Endothelial cell (in vitro differentiated cells): ENCODE measurements at regions not wholly inside any gene's neighbourhood (a gene's known extent, or its start where the extent isn't known, plus 50 kb on each side); places are given as distances from the start of the nearest gene placed in this dataset.

Source experiments
- DNase-seq: peaks from one replicate; pipeline ENCODE4 v3.0.0; 2021; ENCODE audit warnings: low spot score
- H3K27ac Mint-ChIP-seq: one replicate; pipeline ENCODE4 v1.8.0; 2021; ENCODE audit warnings: mixed read lengths, inconsistent platforms; ENCODE audit not compliant: unreplicated experiment
- H3K27me3 Mint-ChIP-seq: one replicate; pipeline ENCODE4 v1.8.0; 2021; ENCODE audit warnings: mild to moderate bottlenecking, moderate library complexity, mixed read lengths, inconsistent platforms; ENCODE audit not compliant: unreplicated experiment
- H3K36me3 Mint-ChIP-seq: one replicate; pipeline ENCODE4 v1.8.0; 2021; ENCODE audit warnings: mild to moderate bottlenecking, low read depth, mixed read lengths, inconsistent platforms; ENCODE audit not compliant: unreplicated experiment
- H3K4me1 Mint-ChIP-seq: one replicate; pipeline ENCODE4 v1.8.0; 2021; ENCODE audit warnings: mild to moderate bottlenecking, mixed read lengths, inconsistent platforms; ENCODE audit not compliant: unreplicated experiment
- H3K4me3 Mint-ChIP-seq: one replicate; pipeline ENCODE4 v1.8.0; 2021; ENCODE audit warnings: mild to moderate bottlenecking, mixed read lengths, inconsistent platforms; ENCODE audit not compliant: unreplicated experiment
- H3K9me3 Mint-ChIP-seq: one replicate; pipeline ENCODE4 v1.8.0; 2021; ENCODE audit warnings: mixed read lengths, inconsistent platforms; ENCODE audit not compliant: unreplicated experiment
- TF ChIP-seq, protein P1 (sequence below): fragments of 200-600 bp; sonication (generic); IDR thresholded peaks from one replicate; pipeline ENCODE4 v1.5.0; 2021; ENCODE audit warnings: antibody characterized with exemption; ENCODE audit not compliant: unreplicated experiment

- no peak for DNase-seq
- Mint-ChIP-seq H3K36me3 (no peaks in the 10 kb centered on the region), H3K4me3 (no peak overlapping the region), H3K27me3 (no peaks in the 10 kb centered on the region), H3K27ac (no peak overlapping the region), H3K9me3 (no peaks in the 10 kb centered on the region), H3K4me1 (peaks cover 3% of the 10 kb centered on the region)
- TF ChIP-seq, protein P1, sequence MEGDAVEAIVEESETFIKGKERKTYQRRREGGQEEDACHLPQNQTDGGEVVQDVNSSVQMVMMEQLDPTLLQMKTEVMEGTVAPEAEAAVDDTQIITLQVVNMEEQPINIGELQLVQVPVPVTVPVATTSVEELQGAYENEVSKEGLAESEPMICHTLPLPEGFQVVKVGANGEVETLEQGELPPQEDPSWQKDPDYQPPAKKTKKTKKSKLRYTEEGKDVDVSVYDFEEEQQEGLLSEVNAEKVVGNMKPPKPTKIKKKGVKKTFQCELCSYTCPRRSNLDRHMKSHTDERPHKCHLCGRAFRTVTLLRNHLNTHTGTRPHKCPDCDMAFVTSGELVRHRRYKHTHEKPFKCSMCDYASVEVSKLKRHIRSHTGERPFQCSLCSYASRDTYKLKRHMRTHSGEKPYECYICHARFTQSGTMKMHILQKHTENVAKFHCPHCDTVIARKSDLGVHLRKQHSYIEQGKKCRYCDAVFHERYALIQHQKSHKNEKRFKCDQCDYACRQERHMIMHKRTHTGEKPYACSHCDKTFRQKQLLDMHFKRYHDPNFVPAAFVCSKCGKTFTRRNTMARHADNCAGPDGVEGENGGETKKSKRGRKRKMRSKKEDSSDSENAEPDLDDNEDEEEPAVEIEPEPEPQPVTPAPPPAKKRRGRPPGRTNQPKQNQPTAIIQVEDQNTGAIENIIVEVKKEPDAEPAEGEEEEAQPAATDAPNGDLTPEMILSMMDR: no peak
Measured at GRCh38 chr6:1068068-1068467, 243.8 kb upstream of the FOXQ1 start.

DNA sequence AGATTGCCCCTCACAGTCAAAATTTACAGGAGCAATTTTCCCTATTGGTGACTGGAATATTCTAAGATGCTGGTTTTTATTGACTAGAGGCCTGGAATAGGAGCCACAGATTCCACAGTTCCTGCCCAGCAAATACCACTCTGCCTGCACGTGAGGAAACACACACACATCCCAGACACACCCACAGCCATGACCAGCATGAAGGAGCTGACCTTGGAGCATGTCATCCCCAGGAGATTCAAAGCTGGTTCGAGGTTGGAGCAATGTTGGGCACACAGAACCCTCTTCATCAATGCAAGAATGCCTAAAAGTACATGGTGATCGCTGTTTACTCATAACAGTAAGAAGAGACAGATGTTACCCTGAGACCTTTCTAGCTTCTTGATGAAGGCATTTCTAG lies 244.6 kb upstream of the FOXQ1 start:
- Mint-ChIP-seq H3K4me3 (no peak overlapping the region), H3K27ac (no peak overlapping the region), H3K4me1 (peaks cover 3% of the 10 kb centered on the region), H3K27me3 (no peaks in the 10 kb centered on the region), H3K9me3 (no peaks in the 10 kb centered on the region), H3K36me3 (no peaks in the 10 kb centered on the region)
- DNase-seq: no peak
- TF ChIP-seq, protein P1: no peak

GRCh38 chr6:1066449-1067090 lies 245.3 kb upstream of the FOXQ1 start:
- no peak overlapping the region for H3K4me3 Mint-ChIP-seq
- TF ChIP-seq, protein P1: no peak
- no peaks in the 10 kb centered on the region for H3K9me3 Mint-ChIP-seq
- no peaks in the 10 kb centered on the region for H3K27me3 Mint-ChIP-seq
- no peak overlapping the region for H3K27ac Mint-ChIP-seq
- no peak for DNase-seq
- peaks cover 3% of the 10 kb centered on the region for H3K4me1 Mint-ChIP-seq
- no peaks in the 10 kb centered on the region for H3K36me3 Mint-ChIP-seq

DNA sequence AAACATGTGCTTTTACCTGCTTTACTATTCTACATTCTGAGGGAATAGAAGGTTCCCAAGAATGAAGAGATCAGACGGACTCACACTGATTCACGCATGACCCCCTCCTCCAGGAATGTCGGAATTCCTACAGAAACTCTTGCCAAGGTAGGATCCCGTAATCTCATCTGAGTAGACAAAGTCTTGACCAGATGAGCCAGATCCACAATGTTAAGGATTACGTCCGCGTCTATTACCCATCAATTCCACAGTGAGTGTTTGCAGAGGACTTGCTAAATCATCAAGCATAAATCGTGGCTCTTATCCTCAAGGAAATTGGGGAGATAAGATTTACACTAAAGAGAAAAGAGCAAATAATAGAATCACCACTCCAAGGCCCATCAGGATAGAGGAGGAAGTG lies 245.9 kb upstream of the FOXQ1 start:
- Mint-ChIP-seq H3K9me3 (no peaks in the 10 kb centered on the region), H3K4me3 (no peak overlapping the region), H3K36me3 (no peaks in the 10 kb centered on the region), H3K27me3 (no peaks in the 10 kb centered on the region), H3K27ac (no peak overlapping the region), H3K4me1 (peaks cover 3% of the 10 kb centered on the region)
- no peak for DNase-seq
- TF ChIP-seq, protein P1: no peak

GRCh38 chr6:1063671-1064355 lies 248.1 kb upstream of the FOXQ1 start:
- Mint-ChIP-seq H3K27me3 (no peaks in the 10 kb centered on the region), H3K9me3 (no peaks in the 10 kb centered on the region), H3K27ac (no peak overlapping the region), H3K4me3 (no peak overlapping the region), H3K36me3 (no peaks in the 10 kb centered on the region), H3K4me1 (no peaks in the 10 kb centered on the region)
- TF ChIP-seq, protein P1: no peak
- DNase-seq: no peak
